ENCODE measurements at regions not wholly inside any gene's neighbourhood (a gene's known extent, or its start where the extent isn't known, plus 50 kb on each side); places are given as distances from the start of the nearest gene placed in this dataset.
A peak's percentile ranks its signal among the peaks of the same experiment; 100 is the strongest.

DNA sequence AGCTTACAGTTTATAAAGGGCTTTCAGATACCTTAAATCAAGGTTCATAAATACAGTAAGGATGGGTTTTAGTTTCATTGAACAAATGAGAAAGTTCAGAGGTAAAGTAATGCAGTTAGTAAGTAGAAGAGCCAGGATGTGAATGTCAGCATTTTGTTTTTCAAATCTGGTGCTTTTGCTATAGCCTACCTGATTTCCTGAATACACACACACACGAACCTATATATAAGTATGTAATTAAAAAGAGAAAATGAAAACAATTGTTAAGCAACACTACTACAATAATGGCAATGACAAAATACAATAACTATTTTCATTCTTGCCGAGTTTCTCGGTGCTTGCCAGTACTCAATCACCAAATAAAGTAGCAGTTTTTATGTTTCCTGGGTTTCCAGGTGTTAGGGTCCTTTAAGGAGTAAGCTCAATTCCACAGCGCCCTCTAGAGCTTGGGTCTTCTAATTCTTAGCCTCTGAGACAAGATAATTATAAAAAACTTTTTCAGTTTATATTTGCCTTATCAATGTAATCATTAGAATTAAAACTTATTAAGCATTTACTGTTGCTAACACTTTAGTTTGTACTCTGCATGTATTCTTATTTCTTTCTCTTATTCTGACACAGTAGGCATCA lies 512.9 kb upstream of the ACVR2A start:
- peaks cover 0 to 1% (median 0%) of the 10 kb centered on the region in 3 donors for H3K27me3 Mint-ChIP-seq (ENCODE audit: low read depth in 3 of 3)
- peaks cover 0 to 2% (median 0%) of the 10 kb centered on the region in 6 donors for H3K9me3 Mint-ChIP-seq
- H3K36me3 Mint-ChIP-seq: no peaks in the 10 kb centered on the region
- DNase-seq: peak in 2 of 3 donors; percentile 10 to 15
- no peak overlapping the region for H3K27ac Mint-ChIP-seq
- H3K4me3 Mint-ChIP-seq: no peak overlapping the region
- peaks cover 8 to 12% of the 10 kb centered on the region in 2 donors for H3K4me1 Mint-ChIP-seq

DNA sequence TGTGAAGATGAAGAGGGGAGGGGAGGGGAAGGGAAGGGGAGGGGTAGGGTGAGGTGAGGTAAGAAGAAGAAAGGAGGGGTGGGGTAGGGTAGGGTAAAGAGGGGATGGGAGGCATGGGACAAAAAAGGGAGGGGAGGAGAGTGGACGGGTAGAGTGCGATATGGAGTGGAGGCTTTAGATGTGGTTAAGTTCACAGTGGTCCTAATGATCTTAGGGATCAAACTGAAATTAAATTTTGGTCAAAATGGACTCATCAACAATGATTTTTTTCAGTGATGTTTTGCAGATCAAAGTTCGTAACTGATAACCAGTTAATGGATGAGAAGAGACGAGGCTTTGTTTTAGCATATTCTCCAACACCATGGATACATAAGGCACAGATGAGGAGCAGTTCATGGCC lies 513.9 kb upstream of the ACVR2A start:
- Mint-ChIP-seq H3K4me3 (no peak overlapping the region), H3K9me3 (peaks cover 0 to 2% (median 0%) of the 10 kb centered on the region in 6 donors), H3K36me3 (no peaks in the 10 kb centered on the region), H3K27ac (no peak overlapping the region), H3K4me1 (peaks cover 9 to 22% of the 10 kb centered on the region in 2 donors), H3K27me3 (ENCODE audit: low read depth in 3 of 3) (peaks cover 0 to 1% (median 0%) of the 10 kb centered on the region in 3 donors)
- no peak for DNase-seq

DNA sequence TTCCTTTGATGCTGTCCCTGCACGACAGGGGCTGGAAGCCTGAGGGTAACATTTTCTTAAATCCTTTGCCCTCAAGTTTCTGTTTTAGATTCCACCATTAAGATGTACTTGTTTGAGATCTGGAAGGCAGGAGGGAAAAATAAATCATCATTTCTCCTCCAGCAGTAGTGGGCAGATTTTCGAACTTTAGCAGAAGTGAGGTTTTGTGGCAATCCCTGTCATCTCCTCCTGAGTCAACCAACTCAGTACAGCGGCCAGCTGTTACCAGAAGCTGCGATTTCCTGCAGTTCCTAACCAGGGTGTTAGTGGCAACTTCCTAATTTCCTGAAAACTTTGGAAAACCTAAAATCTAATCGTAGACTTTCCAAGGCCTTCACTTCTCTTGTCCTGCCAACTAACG lies 517.2 kb upstream of the ACVR2A start:
- H3K36me3 Mint-ChIP-seq: peaks cover 0 to 8% (median 0%) of the 10 kb centered on the region in 3 donors
- DNase-seq: peak in 2 of 3 donors; percentile 3
- H3K27me3 Mint-ChIP-seq (ENCODE audit: low read depth in 3 of 3): no peaks in the 10 kb centered on the region
- peaks cover 9 to 23% of the 10 kb centered on the region in 2 donors for H3K4me1 Mint-ChIP-seq
- H3K27ac Mint-ChIP-seq: peak overlapping the region in 5 of 6 donors; percentile 5 to 46 (median 18)
- no peaks in the 10 kb centered on the region for H3K9me3 Mint-ChIP-seq
- H3K4me3 Mint-ChIP-seq: peak overlapping the region; percentile 35 to 74 (median 61)

DNA sequence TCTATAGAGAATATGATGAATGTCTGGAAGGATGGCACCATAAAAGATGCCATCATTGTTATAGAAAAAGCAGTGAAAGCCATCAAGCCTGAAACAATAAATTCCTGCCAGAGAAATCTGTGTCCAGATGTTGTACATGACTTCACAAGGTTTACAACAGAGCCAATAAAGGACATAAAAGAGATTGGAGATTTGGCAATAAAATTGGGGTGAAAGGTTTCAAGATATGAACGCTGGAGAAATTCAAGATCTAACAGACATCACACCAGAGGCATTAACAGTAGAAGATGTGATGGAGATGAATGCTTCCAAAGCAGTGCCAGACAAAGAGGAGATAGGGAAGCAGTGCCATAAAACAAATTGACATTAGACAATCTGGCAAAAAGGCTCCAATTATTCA lies 518.8 kb upstream of the ACVR2A start:
- no peak overlapping the region for H3K27ac Mint-ChIP-seq
- peaks cover 0 to 2% (median under 1%) of the 10 kb centered on the region in 6 donors for H3K9me3 Mint-ChIP-seq
- DNase-seq: no peak
- no peak overlapping the region for H3K4me3 Mint-ChIP-seq
- H3K27me3 Mint-ChIP-seq (ENCODE audit: low read depth in 3 of 3): no peaks in the 10 kb centered on the region
- peaks cover 0 to 8% (median 0%) of the 10 kb centered on the region in 3 donors for H3K36me3 Mint-ChIP-seq
- H3K4me1 Mint-ChIP-seq: peaks cover 9 to 23% of the 10 kb centered on the region in 2 donors

DNA sequence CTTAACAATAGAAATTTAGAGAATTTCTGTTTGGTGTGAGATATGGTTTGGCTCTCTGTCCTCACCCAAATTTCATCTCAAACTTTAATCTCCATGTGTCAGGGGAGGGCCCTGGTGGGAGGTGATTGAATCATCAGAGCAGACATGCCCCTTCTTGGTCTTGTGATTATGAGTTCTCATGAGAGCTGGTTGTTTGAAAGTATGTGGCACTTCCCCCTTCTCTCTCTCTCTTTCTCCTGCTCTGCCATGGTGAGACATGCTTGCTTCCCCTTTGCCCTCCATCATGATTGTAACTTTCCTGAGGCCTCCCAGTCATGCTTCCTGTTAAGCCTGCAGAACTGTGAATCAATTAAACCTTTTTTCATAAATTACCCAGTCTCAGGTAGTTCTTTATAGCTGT lies 524.7 kb upstream of the ACVR2A start:
- peaks cover 4 to 35% (median 20%) of the 10 kb centered on the region in 6 donors for H3K9me3 Mint-ChIP-seq
- H3K4me1 Mint-ChIP-seq: no peaks in the 10 kb centered on the region
- H3K4me3 Mint-ChIP-seq: no peak overlapping the region
- H3K36me3 Mint-ChIP-seq: peaks cover 0 to 25% (median 0%) of the 10 kb centered on the region in 3 donors
- no peaks in the 10 kb centered on the region for H3K27me3 Mint-ChIP-seq (ENCODE audit: low read depth in 3 of 3)
- no peak for DNase-seq
- no peak overlapping the region for H3K27ac Mint-ChIP-seq

DNA sequence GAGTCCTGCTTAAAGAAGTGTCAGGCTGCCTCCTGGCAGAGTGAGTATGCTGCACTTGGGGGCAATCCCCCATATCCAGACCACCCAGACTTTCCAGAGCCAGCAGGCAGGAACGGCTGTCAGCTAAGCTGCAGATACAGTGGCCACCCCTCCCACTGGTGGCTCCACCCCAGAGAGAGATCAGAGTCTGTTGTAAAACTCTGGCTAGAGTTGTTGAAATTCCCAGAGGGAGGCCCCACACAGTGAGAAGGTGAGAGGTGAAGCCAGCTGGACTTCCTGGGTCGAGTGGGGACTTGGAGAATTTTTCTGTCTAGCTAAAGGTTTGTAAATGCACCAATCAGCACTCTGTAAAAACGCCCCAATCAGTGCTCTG lies 533.8 kb upstream of the ACVR2A start:
- Mint-ChIP-seq H3K27me3 (ENCODE audit: low read depth in 3 of 3) (peaks cover 0 to 5% (median 4%) of the 10 kb centered on the region in 3 donors), H3K4me1 (no peaks in the 10 kb centered on the region), H3K4me3 (no peak overlapping the region), H3K36me3 (peaks cover 0 to 7% (median 3%) of the 10 kb centered on the region in 3 donors), H3K27ac (no peak overlapping the region), H3K9me3 (peaks cover 0 to 5% (median 0%) of the 10 kb centered on the region in 6 donors)
- DNase-seq: no peak

DNA sequence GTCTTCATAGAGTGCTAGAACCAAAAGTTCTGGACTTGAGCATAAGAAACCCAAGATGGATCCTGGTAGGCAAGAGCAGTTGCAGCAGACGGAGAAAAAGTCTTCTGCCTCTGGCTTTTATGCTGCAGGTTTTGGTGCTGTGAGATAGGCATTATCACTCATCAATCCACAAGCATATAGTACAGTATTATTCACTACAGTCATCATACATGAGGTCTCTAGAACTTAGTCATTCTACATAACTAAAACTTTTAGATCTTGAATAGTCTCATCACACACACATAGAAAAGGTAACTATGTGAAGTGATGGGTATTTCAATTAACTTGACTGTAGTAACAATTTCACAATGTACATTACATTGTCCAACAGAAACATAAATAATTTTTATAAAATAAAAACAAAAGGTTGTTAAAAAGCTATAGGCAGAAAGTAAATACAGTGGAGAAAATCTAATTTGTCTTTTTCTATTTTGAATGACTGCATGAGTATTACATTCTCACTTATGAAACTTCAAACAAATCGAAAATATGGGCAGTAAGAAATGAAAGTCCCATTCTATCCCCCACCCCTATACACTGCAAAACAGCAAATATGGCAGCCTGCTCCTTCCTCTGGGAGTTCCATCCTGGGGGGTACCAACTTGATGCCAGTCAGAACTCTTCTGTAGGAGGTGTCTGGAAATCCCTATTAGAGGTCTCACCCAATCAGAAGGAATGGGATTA lies 534.3 kb upstream of the ACVR2A start:
- H3K4me1 Mint-ChIP-seq: no peaks in the 10 kb centered on the region
- peak overlapping the region in 1 of 6 donors; percentile 37 for H3K27ac Mint-ChIP-seq
- H3K9me3 Mint-ChIP-seq: peaks cover 0 to 5% (median 0%) of the 10 kb centered on the region in 6 donors

DNA sequence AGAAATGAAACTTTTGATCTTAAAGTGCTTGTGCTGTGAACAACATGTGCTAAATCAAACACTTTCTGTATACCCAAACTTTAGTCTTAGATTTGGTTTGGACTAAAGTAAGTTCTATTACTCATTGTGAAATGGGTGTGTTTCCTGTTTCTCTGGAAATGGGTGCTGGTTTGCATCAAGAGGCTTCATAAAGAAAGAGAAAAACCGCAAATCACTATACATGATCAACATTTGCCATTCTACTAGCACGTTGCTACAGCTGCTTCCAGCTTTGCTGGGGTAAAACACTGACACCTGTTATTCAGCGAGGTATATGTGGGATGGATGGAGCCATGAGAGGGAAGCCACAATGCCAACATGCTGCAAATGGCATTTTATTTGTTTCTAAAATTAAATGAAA lies 547.0 kb upstream of the ACVR2A start:
- DNase-seq: peak in 2 of 3 donors; percentile 7 to 20
- Mint-ChIP-seq H3K9me3 (no peaks in the 10 kb centered on the region), H3K36me3 (peaks cover 0 to 4% (median 0%) of the 10 kb centered on the region in 3 donors), H3K27ac (peak overlapping the region; percentile 23 to 88 (median 62)), H3K4me3 (peak overlapping the region in 4 of 5 donors; percentile 1 to 73 (median 28)), H3K4me1 (peaks cover 6 to 40% of the 10 kb centered on the region in 2 donors), H3K27me3 (ENCODE audit: low read depth in 3 of 3) (peaks cover 1 to 2% (median 2%) of the 10 kb centered on the region in 3 donors)

More for the DNA sequence above, 534.3 kb upstream of the ACVR2A start:
- Mint-ChIP-seq H3K36me3 (peaks cover 0 to 7% (median 3%) of the 10 kb centered on the region in 3 donors), H3K27me3 (ENCODE audit: low read depth in 3 of 3) (peaks cover 0 to 5% (median 4%) of the 10 kb centered on the region in 3 donors), H3K4me3 (no peak overlapping the region)
- DNase-seq: no peak

DNA sequence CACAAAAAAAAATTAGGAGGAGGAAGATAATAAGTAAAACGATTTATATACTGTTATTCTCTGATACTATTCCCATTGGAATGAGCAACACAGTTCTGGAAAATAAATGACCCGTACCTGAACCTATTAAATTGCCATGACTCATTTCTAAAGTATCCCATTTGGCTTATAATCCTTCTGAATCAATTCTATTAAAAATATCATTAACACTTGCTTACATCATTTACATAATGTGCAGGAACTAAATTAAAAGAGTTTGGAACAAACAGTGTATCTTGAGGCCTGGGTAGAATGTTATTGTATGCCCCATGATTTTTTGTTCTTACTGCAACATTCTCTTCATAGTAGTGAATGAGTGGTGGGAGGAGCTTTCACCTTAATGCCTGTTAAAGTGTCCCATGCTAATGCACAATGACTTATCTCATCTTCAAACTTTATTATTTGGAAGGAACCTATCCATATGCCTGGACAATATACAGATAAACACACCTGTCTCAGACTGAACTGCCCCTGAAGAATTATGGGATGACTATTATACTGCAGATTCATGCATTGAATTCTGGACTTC lies 549.9 kb upstream of the ACVR2A start:
- Mint-ChIP-seq H3K27me3 (ENCODE audit: low read depth in 3 of 3) (peaks cover 0 to 2% (median 2%) of the 10 kb centered on the region in 3 donors), H3K4me1 (peaks cover 6 to 47% of the 10 kb centered on the region in 2 donors), H3K36me3 (no peaks in the 10 kb centered on the region), H3K9me3 (no peaks in the 10 kb centered on the region), H3K27ac (no peak overlapping the region), H3K4me3 (no peak overlapping the region)
- no peak for DNase-seq

DNA sequence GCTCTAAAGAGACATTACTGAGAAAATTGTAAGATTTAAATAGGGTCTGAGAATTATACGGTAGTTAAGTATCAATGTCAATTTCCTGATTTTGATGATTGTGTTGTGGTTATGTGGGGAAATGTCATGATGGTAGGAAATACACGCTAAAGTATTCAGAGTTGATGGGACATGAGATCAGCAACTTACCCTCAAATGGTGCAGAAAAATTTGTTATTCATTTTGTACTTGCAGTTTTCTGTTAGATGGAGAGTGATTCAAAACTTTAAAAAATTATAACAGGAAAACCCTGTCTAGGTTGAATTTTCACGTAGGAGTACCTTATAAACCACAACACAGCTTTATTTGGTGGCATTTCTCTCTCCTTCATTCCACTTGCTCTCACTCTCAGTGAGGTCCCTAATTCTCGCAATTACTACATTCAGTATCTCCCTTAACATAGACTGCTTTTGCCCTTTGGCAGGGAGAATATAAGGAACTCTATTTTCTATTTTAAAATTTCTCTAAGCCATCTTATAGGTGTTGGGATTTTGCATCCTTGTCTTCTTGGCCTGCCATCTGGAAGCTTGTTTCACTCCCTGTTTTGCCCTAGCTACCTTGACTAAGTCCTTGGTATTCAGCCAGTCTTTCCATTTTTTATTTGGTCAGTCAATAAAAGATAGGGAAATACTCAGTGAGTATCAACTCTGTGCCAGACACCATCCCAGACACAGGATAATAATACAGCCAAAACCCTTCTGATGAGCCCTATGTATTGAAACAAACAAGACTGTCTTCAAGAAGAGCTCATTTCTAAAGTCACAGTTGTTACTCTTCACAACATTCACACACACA lies 550.6 kb upstream of the ACVR2A start:
- no peak for DNase-seq
- H3K4me1 Mint-ChIP-seq: peaks cover 6 to 54% of the 10 kb centered on the region in 2 donors
- H3K36me3 Mint-ChIP-seq: no peaks in the 10 kb centered on the region
- H3K27me3 Mint-ChIP-seq (ENCODE audit: low read depth in 3 of 3): peaks cover 0 to 2% (median 2%) of the 10 kb centered on the region in 3 donors
- no peaks in the 10 kb centered on the region for H3K9me3 Mint-ChIP-seq
- no peak overlapping the region for H3K27ac Mint-ChIP-seq
- H3K4me3 Mint-ChIP-seq: no peak overlapping the region

DNA sequence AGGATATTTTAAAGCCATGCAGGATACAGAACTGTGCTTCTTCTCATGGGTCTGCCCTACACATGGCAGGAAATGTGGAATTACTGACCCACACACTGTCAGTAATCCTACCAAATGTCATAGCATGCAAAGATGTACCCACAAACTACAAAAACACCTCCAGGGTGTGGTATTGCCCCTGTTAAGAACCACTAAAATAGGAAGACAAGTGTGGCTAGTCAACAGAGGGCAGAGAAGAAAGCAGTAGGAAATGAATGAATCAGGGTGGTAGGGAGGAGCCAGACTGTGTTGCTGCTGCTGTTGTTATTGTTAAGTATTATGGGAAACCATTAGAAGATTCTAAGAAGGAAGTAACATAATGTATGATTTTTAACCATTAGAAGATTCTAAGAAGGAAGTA lies 556.7 kb upstream of the ACVR2A start:
- Mint-ChIP-seq H3K9me3 (no peaks in the 10 kb centered on the region), H3K27ac (peak overlapping the region in 3 of 6 donors; percentile 6 to 18 (median 8)), H3K4me3 (peak overlapping the region in 2 of 5 donors; percentile 5 to 11), H3K36me3 (no peaks in the 10 kb centered on the region), H3K27me3 (ENCODE audit: low read depth in 3 of 3) (no peaks in the 10 kb centered on the region), H3K4me1 (peaks cover 14 to 30% of the 10 kb centered on the region in 2 donors)
- DNase-seq: peak; percentile 14 to 40 (median 28)

DNA sequence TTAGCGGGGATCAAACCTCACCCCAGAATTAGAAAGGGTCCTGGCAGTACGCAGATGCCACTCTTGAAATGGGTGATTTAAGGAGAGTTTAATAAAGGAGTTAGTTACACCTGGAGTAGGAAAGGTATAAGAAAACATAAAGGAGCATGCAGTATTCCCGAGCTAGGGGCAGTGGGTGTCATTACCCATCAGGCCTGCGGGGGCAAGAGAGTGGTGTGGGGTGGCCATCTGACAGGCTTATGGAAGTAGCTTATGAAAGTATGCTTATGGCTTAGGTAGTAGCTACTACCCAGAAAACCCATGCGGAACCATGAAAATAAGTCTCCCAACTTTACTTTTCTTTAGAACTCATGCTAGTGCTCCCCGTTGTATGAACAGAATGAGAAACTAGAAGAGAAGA lies 568.9 kb upstream of the ACVR2A start:
- H3K9me3 Mint-ChIP-seq: peaks cover 0 to 2% (median 0%) of the 10 kb centered on the region in 6 donors
- peaks cover 2 to 6% of the 10 kb centered on the region in 2 donors for H3K4me1 Mint-ChIP-seq
- peaks cover 0 to 3% (median 0%) of the 10 kb centered on the region in 3 donors for H3K36me3 Mint-ChIP-seq
- H3K27me3 Mint-ChIP-seq (ENCODE audit: low read depth in 3 of 3): peaks cover 0 to 2% (median 0%) of the 10 kb centered on the region in 3 donors
- H3K27ac Mint-ChIP-seq: no peak overlapping the region
- H3K4me3 Mint-ChIP-seq: no peak overlapping the region
- no peak for DNase-seq

DNA sequence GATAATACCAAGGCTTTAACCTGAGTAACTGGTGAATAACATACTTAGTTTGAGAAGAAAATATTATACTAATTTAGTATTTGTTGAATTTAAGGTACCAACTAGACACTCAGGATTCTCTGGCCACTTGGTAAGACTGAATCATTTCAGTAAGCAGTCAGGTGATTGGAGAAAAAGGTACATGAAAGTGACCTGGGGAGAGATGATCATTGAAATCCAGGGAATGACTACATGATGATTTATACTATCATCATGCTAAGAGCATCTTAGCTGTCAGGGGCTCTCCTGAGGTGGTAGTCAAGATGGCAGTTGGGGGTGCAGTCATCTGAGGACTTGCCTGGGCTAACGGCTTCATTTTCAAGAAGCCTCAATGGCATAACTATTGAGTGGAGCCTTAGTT lies 571.2 kb upstream of the ACVR2A start:
- H3K36me3 Mint-ChIP-seq: peaks cover 7 to 10% (median 9%) of the 10 kb centered on the region in 3 donors
- H3K4me3 Mint-ChIP-seq: no peak overlapping the region
- H3K27ac Mint-ChIP-seq: no peak overlapping the region
- DNase-seq: no peak
- H3K9me3 Mint-ChIP-seq: peaks cover 5 to 20% (median 14%) of the 10 kb centered on the region in 6 donors
- peaks cover 0 to 3% (median 1%) of the 10 kb centered on the region in 3 donors for H3K27me3 Mint-ChIP-seq (ENCODE audit: low read depth in 3 of 3)
- peaks cover 2 to 13% of the 10 kb centered on the region in 2 donors for H3K4me1 Mint-ChIP-seq
